HL-60 (cell line): ENCODE measurements at regions not wholly inside any gene's neighbourhood (a gene's known extent, or its start where the extent isn't known, plus 50 kb on each side); places are given as distances from the start of the nearest gene placed in this dataset.

Experiments
- DNase-seq, 2 experiments: peaks; one replicate each; pipeline ENCODE4 v3.0.0-alpha.2; 2010 to 2020; ENCODE audit warnings: low read depth in 1 of 2, low spot score in 1 of 2
- H3K27ac ChIP-seq: fragments of 250-450 bp; sonication (Bioruptor Pico); replicated peaks from 2 replicates; pipeline ENCODE4 v1.5.1; 2020; ENCODE audit warnings: mild to moderate bottlenecking, moderate library complexity
- H3K27me3 ChIP-seq: fragments of 250-450 bp; sonication (Bioruptor Pico); 2 replicates; pipeline ENCODE4 v1.5.1; 2021; ENCODE audit warnings: mild to moderate bottlenecking, moderate library complexity; ENCODE audit not compliant: insufficient read depth, poor library complexity, severe bottlenecking
- H3K4me3 ChIP-seq: replicated peaks from 2 replicates; pipeline ENCODE4 v1.5.1; 2011; ENCODE audit warnings: mild to moderate bottlenecking, control low read depth, low read length; ENCODE audit not compliant: insufficient read depth
- GABPA ChIP-seq: IDR thresholded peaks from 2 replicates; pipeline ENCODE4 v1.6.1; 2012; ENCODE audit warnings: low read depth
- POLR2AphosphoS5 ChIP-seq: IDR thresholded peaks from 2 replicates; pipeline ENCODE4 v1.6.1; 2012; ENCODE audit warnings: low read depth
- SPI1 ChIP-seq: IDR thresholded peaks from 2 replicates; pipeline ENCODE4 v1.6.1; 2012; ENCODE audit warnings: low read depth, mild to moderate bottlenecking, borderline replicate concordance
- TF ChIP-seq, protein P1 (sequence below): IDR thresholded peaks from one replicate; pipeline ENCODE4 v1.5.1; 2011; ENCODE audit warnings: low read length, control low read depth, inconsistent platforms; ENCODE audit not compliant: insufficient read depth
- TF ChIP-seq, protein P2 (sequence below): IDR thresholded peaks from 2 replicates; pipeline ENCODE4 v1.6.1; 2012; ENCODE audit warnings: low read depth; ENCODE audit not compliant: insufficient replicate concordance

DNA sequence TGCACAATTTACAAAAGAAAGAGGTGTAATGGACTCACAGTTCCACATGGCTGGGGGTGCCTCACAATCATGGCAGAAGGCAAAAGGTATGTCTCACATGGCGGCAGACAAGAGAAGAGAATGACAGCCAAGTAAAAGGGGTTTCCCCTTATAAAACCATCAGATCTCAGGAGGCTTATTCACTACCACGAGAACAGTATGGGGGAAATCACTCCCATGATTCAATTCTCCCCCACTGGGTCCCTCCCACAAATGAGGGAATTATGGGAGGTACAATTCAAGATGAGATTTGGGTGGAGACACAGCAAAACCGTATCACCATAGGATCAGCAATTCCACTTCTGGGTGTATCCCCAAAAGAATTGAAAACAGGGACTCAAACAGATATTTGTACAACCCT lies 97.5 kb upstream of the STX18 start:
- Histone ChIP-seq H3K27ac (no peak overlapping the region), H3K4me3 (no peak overlapping the region), H3K27me3 (no peaks in the 10 kb centered on the region)
- no peak for DNase-seq
- TF ChIP-seq, protein P1, sequence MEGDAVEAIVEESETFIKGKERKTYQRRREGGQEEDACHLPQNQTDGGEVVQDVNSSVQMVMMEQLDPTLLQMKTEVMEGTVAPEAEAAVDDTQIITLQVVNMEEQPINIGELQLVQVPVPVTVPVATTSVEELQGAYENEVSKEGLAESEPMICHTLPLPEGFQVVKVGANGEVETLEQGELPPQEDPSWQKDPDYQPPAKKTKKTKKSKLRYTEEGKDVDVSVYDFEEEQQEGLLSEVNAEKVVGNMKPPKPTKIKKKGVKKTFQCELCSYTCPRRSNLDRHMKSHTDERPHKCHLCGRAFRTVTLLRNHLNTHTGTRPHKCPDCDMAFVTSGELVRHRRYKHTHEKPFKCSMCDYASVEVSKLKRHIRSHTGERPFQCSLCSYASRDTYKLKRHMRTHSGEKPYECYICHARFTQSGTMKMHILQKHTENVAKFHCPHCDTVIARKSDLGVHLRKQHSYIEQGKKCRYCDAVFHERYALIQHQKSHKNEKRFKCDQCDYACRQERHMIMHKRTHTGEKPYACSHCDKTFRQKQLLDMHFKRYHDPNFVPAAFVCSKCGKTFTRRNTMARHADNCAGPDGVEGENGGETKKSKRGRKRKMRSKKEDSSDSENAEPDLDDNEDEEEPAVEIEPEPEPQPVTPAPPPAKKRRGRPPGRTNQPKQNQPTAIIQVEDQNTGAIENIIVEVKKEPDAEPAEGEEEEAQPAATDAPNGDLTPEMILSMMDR: no peak
- TF ChIP-seq GABPA (no peak), POLR2AphosphoS5 (no peak), SPI1 (no peak)
- TF ChIP-seq, protein P2, sequence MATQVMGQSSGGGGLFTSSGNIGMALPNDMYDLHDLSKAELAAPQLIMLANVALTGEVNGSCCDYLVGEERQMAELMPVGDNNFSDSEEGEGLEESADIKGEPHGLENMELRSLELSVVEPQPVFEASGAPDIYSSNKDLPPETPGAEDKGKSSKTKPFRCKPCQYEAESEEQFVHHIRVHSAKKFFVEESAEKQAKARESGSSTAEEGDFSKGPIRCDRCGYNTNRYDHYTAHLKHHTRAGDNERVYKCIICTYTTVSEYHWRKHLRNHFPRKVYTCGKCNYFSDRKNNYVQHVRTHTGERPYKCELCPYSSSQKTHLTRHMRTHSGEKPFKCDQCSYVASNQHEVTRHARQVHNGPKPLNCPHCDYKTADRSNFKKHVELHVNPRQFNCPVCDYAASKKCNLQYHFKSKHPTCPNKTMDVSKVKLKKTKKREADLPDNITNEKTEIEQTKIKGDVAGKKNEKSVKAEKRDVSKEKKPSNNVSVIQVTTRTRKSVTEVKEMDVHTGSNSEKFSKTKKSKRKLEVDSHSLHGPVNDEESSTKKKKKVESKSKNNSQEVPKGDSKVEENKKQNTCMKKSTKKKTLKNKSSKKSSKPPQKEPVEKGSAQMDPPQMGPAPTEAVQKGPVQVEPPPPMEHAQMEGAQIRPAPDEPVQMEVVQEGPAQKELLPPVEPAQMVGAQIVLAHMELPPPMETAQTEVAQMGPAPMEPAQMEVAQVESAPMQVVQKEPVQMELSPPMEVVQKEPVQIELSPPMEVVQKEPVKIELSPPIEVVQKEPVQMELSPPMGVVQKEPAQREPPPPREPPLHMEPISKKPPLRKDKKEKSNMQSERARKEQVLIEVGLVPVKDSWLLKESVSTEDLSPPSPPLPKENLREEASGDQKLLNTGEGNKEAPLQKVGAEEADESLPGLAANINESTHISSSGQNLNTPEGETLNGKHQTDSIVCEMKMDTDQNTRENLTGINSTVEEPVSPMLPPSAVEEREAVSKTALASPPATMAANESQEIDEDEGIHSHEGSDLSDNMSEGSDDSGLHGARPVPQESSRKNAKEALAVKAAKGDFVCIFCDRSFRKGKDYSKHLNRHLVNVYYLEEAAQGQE: no peak

DNA sequence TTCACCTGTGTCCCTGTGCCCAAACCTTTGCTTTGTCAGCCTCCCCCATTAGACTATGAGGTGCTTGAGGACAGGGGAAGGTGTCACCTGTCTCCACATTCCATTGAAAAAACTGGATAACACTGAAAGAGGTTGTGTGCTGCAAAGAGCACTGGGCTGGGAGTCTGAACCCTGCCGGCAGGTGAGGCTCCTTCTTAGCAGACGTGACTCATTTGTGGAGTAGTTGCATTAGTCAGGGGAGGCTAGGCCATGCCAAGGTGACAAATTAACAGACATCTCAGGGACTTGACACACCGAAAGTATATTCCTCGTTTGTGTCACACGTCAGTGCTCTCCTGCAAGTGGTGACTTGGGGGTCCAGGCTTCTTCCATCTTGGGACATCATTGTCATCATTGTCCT lies 95.9 kb upstream of the STX18 start:
- DNase-seq: no peak
- Histone ChIP-seq H3K27ac (no peak overlapping the region), H3K27me3 (no peaks in the 10 kb centered on the region), H3K4me3 (no peak overlapping the region)
- TF ChIP-seq POLR2AphosphoS5 (no peak), GABPA (no peak), SPI1 (no peak)
- TF ChIP-seq, protein P1: no peak
- TF ChIP-seq, protein P2: no peak

DNA sequence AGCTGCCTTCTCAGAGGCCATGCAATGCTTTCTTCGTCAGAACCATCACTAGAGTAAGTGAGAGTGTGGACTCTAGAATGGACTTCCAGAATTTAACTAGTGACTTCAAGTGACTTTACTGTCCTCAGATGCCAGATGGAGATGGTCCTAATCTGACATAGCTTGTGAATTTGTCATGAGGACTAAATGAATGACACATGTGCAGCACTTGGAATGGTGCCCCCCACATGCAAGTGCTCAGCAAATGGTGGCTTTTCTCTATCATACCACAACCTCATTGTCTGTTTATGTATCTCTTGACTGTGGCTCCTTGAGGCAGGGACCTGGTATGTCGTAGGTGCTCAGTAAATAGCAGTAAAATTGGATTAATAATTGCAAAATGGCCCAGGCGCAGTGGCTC lies 91.6 kb upstream of the STX18 start:
- Histone ChIP-seq H3K4me3 (no peak overlapping the region), H3K27ac (no peak overlapping the region), H3K27me3 (no peaks in the 10 kb centered on the region)
- DNase-seq: no peak
- TF ChIP-seq, protein P2: no peak
- TF ChIP-seq GABPA: no peak
- TF ChIP-seq, protein P1: no peak
